Caco-2 (cell line): ENCODE measurements at regions not wholly inside any gene's neighbourhood (a gene's known extent, or its start where the extent isn't known, plus 50 kb on each side); places are given as distances from the start of the nearest gene placed in this dataset.

Source experiments
- BruUV-seq: library from RNA; stranded (reverse); fragments of 400-500 nt; replicated peaks from 2 replicates; lab custom pipeline; 2021; lab: Mats Ljungman, UMichigan
- CTCF ChIA-PET: fragments of 300-600 bp; sonication (Branson Sonifier 250); formaldehyde crosslinking; loops from one replicate; lab custom pipeline; 2022; ENCODE audit warnings: antibody characterized with exemption; lab: Charles Lee
- POLR2A ChIA-PET: fragments of 300-600 bp; sonication (Branson Sonifier 250); formaldehyde crosslinking; loops from one replicate; lab custom pipeline; 2022; ENCODE audit warnings: antibody characterized with exemption; lab: Charles Lee
- DNase-seq, 2 experiments: peaks; one replicate each; pipeline versions ENCODE4 v3.0.0 to v3.0.0-alpha.2; 2020 to 2022
- H3K27me3 ChIP-seq: replicated peaks from 2 replicates; pipeline ENCODE4 v1.6.0; 2011; ENCODE audit warnings: low read length; ENCODE audit not compliant: control insufficient read depth, insufficient read depth
- H3K36me3 ChIP-seq: 2 replicates; pipeline ENCODE4 v1.5.1; 2011; ENCODE audit warnings: low read length; ENCODE audit not compliant: control insufficient read depth, insufficient read depth
- H3K4me1 ChIP-seq: fragments of 250-450 bp; sonication (Bioruptor Pico); 2 replicates; pipeline ENCODE4 v1.5.1; 2020; ENCODE audit warnings: mild to moderate bottlenecking
- H3K4me3 ChIP-seq: 2 replicates; pipeline ENCODE4 v1.5.1; 2011; ENCODE audit warnings: low read depth, mild to moderate bottlenecking, control low read depth, low read length
- H3K9me3 ChIP-seq: fragments of 250-450 bp; sonication (Bioruptor Pico); 2 replicates; pipeline ENCODE4 v1.5.1; 2020; ENCODE audit warnings: mild to moderate bottlenecking, moderate library complexity
- H3K27ac Mint-ChIP-seq: one replicate; pipeline ENCODE4 v1.8.0; 2022; ENCODE audit warnings: mixed read lengths; ENCODE audit not compliant: unreplicated experiment
- H3K27me3 Mint-ChIP-seq: one replicate; pipeline ENCODE4 v1.8.0; 2022; ENCODE audit warnings: mixed read lengths; ENCODE audit not compliant: insufficient read depth, unreplicated experiment
- H3K36me3 Mint-ChIP-seq: one replicate; pipeline ENCODE4 v1.8.0; 2022; ENCODE audit warnings: mild to moderate bottlenecking, mixed read lengths; ENCODE audit not compliant: insufficient read depth, unreplicated experiment
- H3K4me1 Mint-ChIP-seq: one replicate; pipeline ENCODE4 v1.8.0; 2022; ENCODE audit warnings: low read depth, mixed read lengths; ENCODE audit not compliant: unreplicated experiment
- H3K4me3 Mint-ChIP-seq: one replicate; pipeline ENCODE4 v1.8.0; 2022; ENCODE audit warnings: mild to moderate bottlenecking, moderate library complexity, mixed read lengths; ENCODE audit not compliant: unreplicated experiment
- H3K9me3 Mint-ChIP-seq: one replicate; pipeline ENCODE4 v1.8.0; 2022; ENCODE audit warnings: mixed read lengths; ENCODE audit not compliant: unreplicated experiment
- CTCF ChIP-seq, 2 experiments: fragments of 200-600 bp in 1 of 2; IDR thresholded peaks; 1 replicate in 1 of 2; 2 replicates in 1 of 2; pipeline versions ENCODE4 v1.5.1 to v1.8.0; 2011 to 2022; ENCODE audit warnings: antibody characterized with exemption in 1 of 2, control low read depth in 1 of 2, inconsistent platforms in 1 of 2, low read depth in 1 of 2, low read length in 1 of 2, mild to moderate bottlenecking in 1 of 2, moderate library complexity in 1 of 2; ENCODE audit not compliant: insufficient read depth in 1 of 2, severe bottlenecking in 1 of 2, unreplicated experiment in 1 of 2
- intact Hi-C: fragments of 100-400 bp; cut with micrococcal nuclease; formaldehyde crosslinking; loops from one replicate; pipeline ENCODE4 v1.10.0; 2022; ENCODE audit not compliant: unreplicated experiment

- Histone ChIP-seq H3K27me3 (no peaks in the 10 kb centered on the region), H3K9me3 (no peaks in the 10 kb centered on the region), H3K36me3 (no peaks in the 10 kb centered on the region), H3K4me1 (no peaks in the 10 kb centered on the region), H3K4me3 (no peak overlapping the region)
- Mint-ChIP-seq H3K4me1 (no peaks in the 10 kb centered on the region), H3K27ac (no peak overlapping the region), H3K36me3 (no peaks in the 10 kb centered on the region), H3K4me3 (no peak overlapping the region), H3K9me3 (no peaks in the 10 kb centered on the region), H3K27me3 (no peaks in the 10 kb centered on the region)
- POLR2A ChIA-PET: no interaction called here
- no TSS peak for BruUV-seq
- CTCF ChIA-PET: no interaction called here
- no peak for DNase-seq
- intact Hi-C loops: no loop called here
- no peak for TF ChIP-seq CTCF (IDR thresholded peaks at IDR 0.05; ENCODE audit: insufficient read depth in 1 of 2, low read depth in 1 of 2, low read length in 1 of 2, severe bottlenecking in 1 of 2, unreplicated experiment in 1 of 2)
Measured at GRCh38 chr3:168990621-168991020, 672.9 kb downstream of the MECOM start.

DNA sequence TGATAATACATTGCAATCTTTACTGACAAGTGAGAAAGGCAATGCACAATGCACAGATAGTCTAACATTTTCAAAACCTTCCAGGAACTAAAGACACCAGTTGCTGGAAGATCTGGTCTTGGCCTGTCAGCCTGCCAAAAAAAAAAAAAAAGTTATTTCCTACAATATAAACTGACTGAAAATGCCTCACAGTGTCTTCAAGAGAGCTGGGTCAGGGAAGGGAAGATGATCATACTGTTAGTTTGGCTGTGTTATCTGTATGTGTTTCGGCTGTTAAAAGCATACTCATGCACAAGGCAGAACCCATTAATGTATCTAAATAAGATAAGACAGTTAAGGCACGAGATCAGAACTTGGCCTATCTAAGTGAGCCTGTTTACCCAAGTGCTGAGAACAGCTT lies 673.4 kb downstream of the MECOM start:
- Mint-ChIP-seq H3K9me3 (no peaks in the 10 kb centered on the region), H3K27me3 (no peaks in the 10 kb centered on the region), H3K4me3 (no peak overlapping the region), H3K36me3 (no peaks in the 10 kb centered on the region), H3K27ac (no peak overlapping the region), H3K4me1 (no peaks in the 10 kb centered on the region)
- no peaks in the 10 kb centered on the region for H3K9me3 ChIP-seq
- no peak for DNase-seq
- POLR2A ChIA-PET: no interaction called here
- CTCF ChIA-PET: no interaction called here
- intact Hi-C loops: no loop called here
- H3K4me3 ChIP-seq: no peak overlapping the region
- TF ChIP-seq CTCF (IDR thresholded peaks at IDR 0.05; ENCODE audit: insufficient read depth in 1 of 2, low read depth in 1 of 2, low read length in 1 of 2, severe bottlenecking in 1 of 2, unreplicated experiment in 1 of 2): no peak
- no peaks in the 10 kb centered on the region for H3K27me3 ChIP-seq
- H3K36me3 ChIP-seq: no peaks in the 10 kb centered on the region
- no peaks in the 10 kb centered on the region for H3K4me1 ChIP-seq
- BruUV-seq: no TSS peak

GRCh38 chr3:168989396-168989795 lies 674.1 kb downstream of the MECOM start:
- no peak for TF ChIP-seq CTCF (IDR thresholded peaks at IDR 0.05; ENCODE audit: insufficient read depth in 1 of 2, low read depth in 1 of 2, low read length in 1 of 2, severe bottlenecking in 1 of 2, unreplicated experiment in 1 of 2)
- no TSS peak for BruUV-seq
- Mint-ChIP-seq H3K27ac (no peak overlapping the region), H3K9me3 (no peaks in the 10 kb centered on the region), H3K27me3 (no peaks in the 10 kb centered on the region), H3K4me3 (no peak overlapping the region), H3K4me1 (no peaks in the 10 kb centered on the region), H3K36me3 (no peaks in the 10 kb centered on the region)
- CTCF ChIA-PET: no interaction called here
- POLR2A ChIA-PET: no interaction called here
- Histone ChIP-seq H3K36me3 (no peaks in the 10 kb centered on the region), H3K4me1 (no peaks in the 10 kb centered on the region), H3K9me3 (no peaks in the 10 kb centered on the region), H3K4me3 (no peak overlapping the region), H3K27me3 (no peaks in the 10 kb centered on the region)
- intact Hi-C loops: no loop called here
- no peak for DNase-seq
